Muscle of back (tissue), 3 donors: ENCODE measurements at regions not wholly inside any gene's neighbourhood (a gene's known extent, or its start where the extent isn't known, plus 50 kb on each side); places are given as distances from the start of the nearest gene placed in this dataset.

Experiments used
- DNase-seq, 3 donors: peaks; one replicate each; pipeline versions ENCODE4 v3.0.0 to v3.0.0-alpha.2; 2013

DNA sequence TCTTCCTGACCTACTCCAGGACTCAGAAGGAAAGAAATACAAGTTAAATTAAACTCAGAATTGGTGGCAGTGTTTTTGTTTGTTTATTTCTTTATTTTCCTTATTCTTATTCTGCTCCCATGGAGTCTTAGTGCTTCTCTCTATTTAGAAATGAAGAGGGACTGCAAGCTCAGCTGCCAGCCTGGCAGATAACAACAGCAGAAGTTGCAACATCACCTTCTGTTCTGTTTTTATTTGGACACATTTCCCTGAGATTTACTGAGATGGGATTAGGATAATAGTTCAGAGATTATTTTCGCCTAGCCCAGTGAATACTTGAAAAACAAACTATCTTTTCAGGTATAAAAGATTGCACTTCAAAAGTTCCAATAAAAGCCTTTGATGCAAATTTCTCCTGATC, 70.4 kb upstream of the DTNA start:
- DNase-seq: no peak

DNA sequence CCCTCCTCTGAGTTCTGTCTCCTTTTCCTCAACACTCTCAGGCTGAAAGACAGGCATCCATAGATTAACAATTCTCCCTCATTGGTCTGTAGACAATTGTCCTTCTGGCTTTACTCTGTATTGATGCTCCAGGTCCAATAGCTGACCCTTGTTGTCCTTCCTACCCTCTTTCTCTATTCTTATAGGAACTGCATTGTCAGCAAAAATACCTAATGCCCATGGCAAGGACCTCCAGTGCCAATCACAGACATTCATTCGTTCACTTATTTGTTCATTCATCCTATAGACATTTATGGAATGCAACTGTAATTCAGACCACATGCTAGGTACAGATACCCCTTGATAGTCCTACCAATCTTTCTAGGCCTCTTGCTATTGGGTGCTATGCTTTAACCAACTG, 69.8 kb upstream of the DTNA start:
- DNase-seq: no peak

DNA sequence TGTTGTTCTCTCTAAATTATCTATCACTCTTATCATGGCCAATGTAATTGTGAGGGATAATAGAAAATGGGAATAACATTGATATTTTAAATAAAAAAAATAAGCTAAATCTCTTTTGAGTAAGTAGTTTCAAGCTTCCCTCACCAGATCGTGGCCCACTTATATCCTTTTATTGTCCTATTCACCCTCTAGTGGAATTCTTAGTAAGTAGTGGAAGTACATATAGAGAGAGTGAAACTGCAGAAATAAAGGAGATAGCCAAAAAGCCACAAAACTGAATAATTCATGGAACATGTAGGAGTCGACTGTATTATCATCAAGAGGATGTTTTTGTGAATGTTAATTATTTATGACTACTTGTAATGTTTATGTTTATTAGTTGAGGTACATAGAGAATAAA, 66.1 kb upstream of the DTNA start:
- DNase-seq: no peak

DNA sequence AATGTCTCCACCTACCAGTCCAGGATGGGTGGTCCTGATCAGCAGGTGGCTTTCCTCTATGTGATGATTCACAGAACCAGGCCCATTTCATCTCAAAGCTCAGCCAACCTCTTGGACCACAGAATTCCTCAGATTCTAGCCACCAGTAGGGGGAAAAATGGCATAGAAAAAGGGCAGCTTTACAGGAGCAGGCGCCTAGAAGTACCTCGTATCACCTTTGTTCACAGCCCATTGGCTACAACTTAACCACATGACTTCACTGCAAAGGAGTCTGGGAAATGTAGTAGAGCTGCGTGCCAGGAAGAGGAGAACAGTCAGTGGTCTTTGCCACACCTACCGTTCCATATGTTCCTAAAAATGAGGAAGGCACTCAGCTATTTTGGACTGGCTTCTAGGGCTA, 62.8 kb upstream of the DTNA start:
- DNase-seq: no peak

DNA sequence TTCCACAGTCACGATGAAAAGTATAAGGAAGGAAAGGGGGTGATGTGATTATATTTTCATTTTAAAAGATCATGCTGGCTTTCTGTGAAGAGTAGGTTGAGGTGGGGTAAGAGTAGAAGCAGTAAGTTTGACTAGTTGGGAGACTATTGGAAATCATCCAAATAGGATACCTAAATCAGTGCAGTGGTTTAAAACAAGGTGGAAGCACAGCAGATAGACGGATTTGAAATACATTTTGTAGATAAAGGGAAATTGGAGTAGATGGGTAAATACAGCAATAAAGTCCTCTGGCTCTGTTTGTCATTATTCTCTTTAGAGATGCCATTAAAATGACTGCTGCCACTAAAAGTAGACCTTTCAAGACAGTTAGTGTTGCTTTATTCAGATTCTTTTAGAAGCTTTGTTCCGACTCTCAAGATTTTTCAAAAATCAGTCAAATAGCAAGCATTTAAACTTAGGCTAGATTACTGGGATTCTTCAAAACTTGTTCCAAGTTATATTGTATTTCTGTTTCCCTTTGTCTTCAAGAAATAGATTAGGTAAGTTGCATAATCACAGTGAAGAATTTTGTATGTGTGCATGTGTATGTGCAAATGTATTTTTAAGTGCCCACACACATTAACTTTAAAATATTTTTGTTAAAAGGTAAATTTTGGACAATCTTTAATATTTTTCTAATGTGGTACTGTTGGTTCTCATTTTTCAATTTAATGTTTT, 61.7 kb upstream of the DTNA start:
- no peak for DNase-seq

DNA sequence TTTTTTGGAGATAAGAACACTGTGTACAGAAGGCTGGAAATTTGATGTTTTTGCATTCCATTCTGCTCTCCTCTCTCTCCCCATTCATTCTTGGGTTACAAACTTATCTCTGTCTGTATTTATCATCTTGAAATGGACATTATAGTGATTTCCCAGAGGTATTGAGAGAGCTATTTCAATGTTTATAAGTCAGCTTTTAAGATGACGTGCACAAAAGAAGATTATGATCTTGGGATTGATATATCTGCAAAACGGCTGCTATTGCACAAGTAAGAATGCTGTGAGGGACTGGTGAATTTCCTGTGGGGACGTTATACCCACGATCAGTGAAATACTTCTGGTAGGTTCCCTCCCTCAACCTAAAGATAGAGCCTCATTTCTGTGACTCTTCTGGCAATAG, 61.0 kb upstream of the DTNA start:
- no peak for DNase-seq

DNA sequence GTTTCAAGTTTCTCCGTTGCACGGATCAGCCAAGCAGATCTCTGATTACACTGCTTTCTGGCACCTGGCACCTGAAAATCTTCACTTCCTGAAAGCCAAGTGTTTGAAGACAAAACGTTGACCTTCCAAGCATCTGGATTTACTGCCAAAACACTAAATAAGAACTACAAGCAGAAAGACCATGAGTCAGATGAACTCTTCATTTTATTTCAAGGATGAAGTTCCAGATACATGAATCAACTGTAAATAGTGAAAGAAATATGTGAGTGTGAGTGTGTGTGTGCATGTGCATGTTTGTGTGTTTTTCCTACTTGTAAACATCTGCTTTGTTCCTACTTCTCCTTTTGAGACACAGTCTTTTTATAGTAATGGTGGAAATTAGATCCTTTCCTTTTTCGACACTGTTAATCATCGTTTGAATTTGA, 60.0 kb upstream of the DTNA start:
- DNase-seq: peak; percentile 24 to 47 (median 24)

DNA sequence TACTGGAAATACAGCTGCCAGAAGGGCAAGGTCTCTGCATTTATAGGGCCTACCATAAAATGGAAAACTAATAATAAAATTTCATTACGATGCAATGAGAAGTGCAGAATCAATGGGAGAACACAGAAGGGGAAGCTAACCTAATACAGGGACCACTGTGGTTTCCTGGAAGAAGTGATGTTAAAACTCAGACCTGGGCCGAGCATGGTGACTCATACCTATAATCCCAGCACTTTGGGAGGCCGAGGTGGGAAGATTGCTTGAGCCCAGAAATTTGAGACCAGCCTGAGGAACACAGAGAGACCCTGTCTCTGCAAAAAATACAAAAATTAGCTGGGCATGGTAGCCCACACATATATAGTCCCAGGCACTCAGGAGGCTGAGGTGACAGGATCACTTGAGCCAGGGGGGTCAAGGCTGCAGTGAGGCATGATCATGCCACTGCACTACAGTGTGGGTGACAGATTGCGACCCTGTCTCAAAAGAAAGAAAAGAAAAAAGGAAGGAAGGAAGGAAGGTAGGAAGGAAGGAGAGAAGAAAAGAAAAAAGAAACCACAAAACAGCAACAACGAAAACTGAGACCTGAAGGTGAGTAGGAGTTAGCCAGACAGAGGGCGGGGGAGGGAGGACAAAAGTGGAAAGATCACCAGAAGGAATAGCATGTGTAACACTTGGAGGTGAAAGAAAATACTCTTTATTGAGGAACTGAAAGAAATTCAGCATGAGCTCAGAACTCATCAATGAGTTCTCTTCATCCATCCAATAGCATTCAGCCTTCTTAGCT, 58.3 kb upstream of the DTNA start:
- no peak for DNase-seq

DNA sequence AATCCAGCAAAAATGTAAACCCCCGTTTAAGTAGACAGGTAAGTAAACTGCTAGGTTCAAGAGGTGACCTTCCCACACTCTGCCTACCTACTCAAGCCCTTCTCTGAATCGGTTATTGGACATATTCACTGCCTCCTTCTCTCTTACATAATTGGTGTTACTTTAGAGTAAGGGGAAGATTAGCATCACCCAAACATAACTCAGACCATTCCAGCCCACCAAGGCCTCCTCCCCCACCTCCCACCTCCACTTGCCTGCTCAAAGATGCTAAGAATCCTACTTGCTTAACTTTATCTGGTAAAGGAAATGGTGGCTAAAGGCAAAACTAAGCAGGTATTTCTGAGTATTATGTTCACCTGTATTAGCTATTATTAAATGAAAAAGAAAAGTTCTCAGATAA, 55.0 kb upstream of the DTNA start:
- DNase-seq: no peak

DNA sequence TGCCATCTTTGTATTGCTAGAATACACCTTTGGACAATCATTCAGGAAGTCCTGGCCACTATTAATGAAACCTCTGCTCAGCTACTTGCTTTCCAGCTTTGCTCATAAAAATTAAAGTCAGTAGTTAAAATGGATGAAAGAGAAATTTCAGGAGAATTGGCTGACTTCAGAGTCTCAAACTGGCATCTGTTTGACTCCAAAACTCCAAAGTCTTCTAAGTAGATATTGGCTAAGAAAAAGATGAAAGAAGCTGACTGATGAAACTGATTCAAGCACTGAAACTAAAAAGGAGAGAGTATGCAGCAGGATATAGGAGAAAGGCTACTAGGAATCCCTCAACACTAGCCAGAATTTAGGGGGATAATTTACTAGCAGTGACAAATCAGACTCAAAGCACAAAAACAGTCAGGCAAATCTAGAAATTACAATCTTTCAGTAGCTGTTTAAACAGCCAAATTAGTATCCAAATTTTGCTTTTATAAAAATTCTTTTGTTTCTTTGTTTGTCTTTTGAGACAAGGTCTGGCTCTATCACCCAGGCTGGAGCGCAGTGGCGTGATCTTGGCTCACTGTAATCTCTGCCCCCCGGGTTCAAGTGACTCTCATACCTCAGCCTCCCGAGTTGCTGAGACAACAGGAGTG, 52.1 kb upstream of the DTNA start:
- DNase-seq: no peak

DNA sequence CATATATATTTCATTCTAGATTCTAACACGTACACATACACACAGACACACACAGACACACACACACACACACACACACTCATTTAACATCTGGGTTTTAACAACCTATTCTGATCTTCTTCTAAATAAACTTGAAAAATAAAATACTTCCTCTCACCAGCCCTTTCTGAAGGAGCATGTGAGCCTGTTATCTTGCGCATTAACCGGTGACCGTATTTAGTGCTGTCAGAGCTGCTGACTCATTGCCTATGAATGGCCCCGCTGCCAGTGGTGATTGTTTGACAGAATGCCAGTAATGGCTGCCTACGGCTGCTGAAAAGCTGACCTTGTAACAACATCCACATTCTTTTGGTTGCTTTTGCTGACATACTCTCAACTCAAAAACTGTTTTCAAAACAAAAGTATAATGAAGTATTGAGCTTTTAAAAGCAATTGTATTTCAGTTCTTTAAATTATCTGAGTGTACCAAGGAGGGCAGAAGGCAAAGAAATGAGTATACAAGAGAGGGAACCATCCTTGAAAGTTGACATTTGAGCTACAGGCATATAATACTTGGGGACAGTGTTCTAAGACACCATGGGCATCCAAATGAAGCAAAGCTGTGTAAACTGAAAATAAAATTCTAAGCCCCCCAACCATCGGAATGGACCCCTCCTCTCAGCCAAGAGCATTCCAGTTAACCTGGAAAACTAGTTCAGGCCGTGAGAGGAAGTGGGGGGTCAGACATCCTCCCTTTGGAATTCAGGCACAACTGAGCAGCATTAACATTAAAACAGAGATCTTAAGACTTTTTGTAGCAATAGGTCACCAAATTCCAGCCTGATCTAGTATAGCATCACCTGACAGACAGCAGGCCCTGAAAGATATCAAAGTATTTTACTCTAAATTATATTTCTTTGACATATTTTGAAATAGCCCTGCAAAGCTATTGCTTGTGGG, 50.2 kb upstream of the DTNA start:
- peak; percentile 45 to 86 (median 70) for DNase-seq
